ENCODE measurements at regions not wholly inside any gene's neighbourhood (a gene's known extent, or its start where the extent isn't known, plus 50 kb on each side); places are given as distances from the start of the nearest gene placed in this dataset.
"Not testable (repeated sequence)": the region's sequence is repeated elsewhere in the genome, so short reads cannot be mapped to it uniquely, and the experiment has no call there.

GRCh38 chr12:25884024-25884919 is 74.2 kb upstream of the RASSF8 start:
- DNase-seq: no peak

- DNase-seq: no peak
Observed at GRCh38 chr12:25884920-25885234, 73.6 kb upstream of the RASSF8 start.

- no peak for DNase-seq
Observed at GRCh38 chr12:25886396-25886795, 72.1 kb upstream of the RASSF8 start.

GRCh38 chr12:25887367-25887766 is 71.1 kb upstream of the RASSF8 start:
- no peak for DNase-seq

GRCh38 chr12:25889185-25889584 is 69.3 kb upstream of the RASSF8 start:
- no peak for DNase-seq

GRCh38 chr12:25891095-25891494 is 67.4 kb upstream of the RASSF8 start:
- not testable (repeated sequence) for DNase-seq

GRCh38 chr12:25894759-25895158 is 63.7 kb upstream of the RASSF8 start:
- DNase-seq: no peak

- no peak for DNase-seq
Observed at GRCh38 chr12:25896981-25897380, 61.5 kb upstream of the RASSF8 start.

- no peak for DNase-seq
Observed at GRCh38 chr12:25903603-25904245, 54.8 kb upstream of the RASSF8 start.

GRCh38 chr12:25904442-25904841 is 54.0 kb upstream of the RASSF8 start:
- DNase-seq: no peak

GRCh38 chr12:25906651-25907340 is 51.7 kb upstream of the RASSF8 start:
- DNase-seq: no peak

All from stimulated activated CD4-positive, alpha-beta T cell treated with anti-CD3 and anti-CD28 coated beads, Interleukin-2, amount 100 ng/mL, for 24 hours (primary cell).